Spleen (tissue), 11 donors: ENCODE measurements at regions not wholly inside any gene's neighbourhood (a gene's known extent, or its start where the extent isn't known, plus 50 kb on each side); places are given as distances from the start of the nearest gene placed in this dataset.

Experiments used
- DNase-seq: peaks from one replicate; pipeline ENCODE4 v3.0.0-alpha.2; 2020
- H3K27ac ChIP-seq, 8 donors: fragments of 200-600 bp; sonication (generic) in 7 of 8; 1 replicate in 4 of 8; 2 replicates in 4 of 8; pipeline versions ENCODE4 v1.5.0 to v1.8.0; 2016 to 2021; ENCODE audit warnings: inconsistent platforms in 4 of 8, mild to moderate bottlenecking in 4 of 8, moderate library complexity in 1 of 8
- H3K27me3 ChIP-seq, 7 donors: fragments of 200-600 bp; sonication (generic) in 6 of 7; replicated peaks in 1 of 7; 1 replicate in 4 of 7; 2 replicates in 3 of 7; pipeline versions ENCODE4 v1.5.0 to v1.8.0; 2016 to 2021; ENCODE audit warnings: inconsistent platforms in 3 of 7, mild to moderate bottlenecking in 1 of 7
- H3K36me3 ChIP-seq, 6 donors: fragments of 200-600 bp; sonication (generic) in 5 of 6; 1 replicate in 4 of 6; 2 replicates in 2 of 6; pipeline versions ENCODE4 v1.5.0 to v1.8.0; 2016 to 2021; ENCODE audit warnings: inconsistent platforms in 2 of 6
- H3K4me1 ChIP-seq, 6 donors: fragments of 200-600 bp; sonication (generic) in 5 of 6; 1 replicate in 3 of 6; 2 replicates in 3 of 6; pipeline versions ENCODE4 v1.5.0 to v1.8.0; 2016 to 2021; ENCODE audit warnings: inconsistent platforms in 3 of 6
- H3K4me3 ChIP-seq, 8 donors: fragments of 200-600 bp; sonication (generic) in 7 of 8; 1 replicate in 4 of 8; 2 replicates in 4 of 8; pipeline versions ENCODE4 v1.5.0 to v1.8.0; 2016 to 2021; ENCODE audit warnings: inconsistent platforms in 4 of 8, mild to moderate bottlenecking in 4 of 8, moderate library complexity in 2 of 8
- H3K9me3 ChIP-seq, 8 donors: fragments of 200-600 bp; sonication (generic) in 7 of 8; 1 replicate in 4 of 8; 2 replicates in 4 of 8; pipeline versions ENCODE4 v1.5.0 to v1.8.0; 2016 to 2021; ENCODE audit warnings: inconsistent platforms in 4 of 8
- POLR2A ChIP-seq, 3 donors: fragments of 450-650 bp; IDR thresholded peaks; one replicate each; pipeline ENCODE4 v1.5.1; 2017; ENCODE audit warnings: antibody characterized with exemption in 3 of 3, mild to moderate bottlenecking in 1 of 3
- POLR2AphosphoS5 ChIP-seq, 3 donors: sonication (generic); formaldehyde crosslinking; IDR thresholded peaks; one replicate each; pipeline ENCODE4 v1.5.1; 2017; ENCODE audit warnings: antibody characterized with exemption in 3 of 3
- WGBS, 5 donors: extraction: QIAGEN DNeasy Blood & Tissue Kit in 3 of 5; methylation state at CpG; one replicate each; pipeline versions ENCODE4 v1.1.5 to v1.1.7; 2013 to 2018; 5-methylcytosine and 5-hydroxymethylcytosine counted together
- intact Hi-C: fragments of 100-400 bp; cut with DNase I; formaldehyde crosslinking; loops from one replicate; pipeline ENCODE4 v1.15.0; 2023; ENCODE audit warnings: low total_unique reads
- TF ChIP-seq, protein P1 (sequence below), 11 experiments: fragments of 200-600 bp in 7 of 11; fragments of 450-650 bp in 4 of 11; sonication (generic) in 4 of 11; IDR thresholded peaks in 8 of 11; conservative IDR thresholded peaks in 3 of 11; 1 replicate in 7 of 11; 2 replicates in 4 of 11; pipeline versions ENCODE4 v1.4.0 to v1.8.0; 2016 to 2021; ENCODE audit warnings: antibody characterized with exemption in 11 of 11, inconsistent platforms in 4 of 11, mild to moderate bottlenecking in 1 of 11
- donor health status: healthy with polysubstance abuse.
- donor health status: DM: no; HTN: no; CAD: no; lungs with moderate emphysema.
- donor health status: DM: no; HTN: no; CAD: no.
- donor health status: Bipolar disorder and iron deficiency.
- donor health status: healthy.
- donor health status: DM: no; HTN: no; CAD: no.
- donor health status: DM: yes; HTN: yes; CAD: no.

DNA sequence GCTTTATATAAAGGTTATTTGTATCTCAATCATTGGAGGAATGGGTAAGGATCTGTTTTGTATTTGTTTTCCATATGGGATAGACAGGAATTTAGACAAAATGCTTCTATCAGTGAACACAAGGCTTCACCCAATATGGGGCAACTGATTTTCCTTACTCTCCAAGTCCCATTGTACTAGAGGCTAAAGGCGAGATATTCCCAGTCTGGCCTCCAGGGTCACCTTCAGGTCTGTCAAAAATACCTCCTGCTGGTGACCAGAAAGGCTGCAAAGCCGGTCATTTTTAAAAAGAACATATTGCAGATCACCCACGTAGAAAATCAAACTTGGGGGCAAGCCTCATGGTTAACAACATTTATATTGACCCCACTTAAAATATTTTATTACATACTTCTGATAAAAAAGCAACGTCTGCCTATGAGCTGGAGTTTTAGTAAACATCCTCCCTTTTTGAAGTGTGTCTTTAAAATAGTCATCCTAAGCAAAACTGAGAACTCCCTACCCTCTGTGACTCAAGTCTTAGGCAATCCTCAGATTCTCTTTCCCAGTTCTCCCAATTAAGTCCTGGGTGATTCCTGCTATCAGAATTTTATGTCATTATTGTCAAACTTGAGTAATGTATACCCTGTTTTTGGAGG lies 276.6 kb downstream of the MREG start:
- intact Hi-C loops: no loop called here
- Histone ChIP-seq H3K9me3 (no peaks in the 10 kb centered on the region), H3K27me3 (no peaks in the 10 kb centered on the region), H3K27ac (no peak overlapping the region), H3K4me3 (no peak overlapping the region), H3K36me3 (no peaks in the 10 kb centered on the region), H3K4me1 (peaks cover 0 to 6% (median 0%) of the 10 kb centered on the region in 6 donors)
- DNase-seq: no peak
- TF ChIP-seq POLR2A (IDR thresholded peaks at IDR 0.05) (no peak), POLR2AphosphoS5 (IDR thresholded peaks at IDR 0.05) (no peak)
- TF ChIP-seq, protein P1, sequence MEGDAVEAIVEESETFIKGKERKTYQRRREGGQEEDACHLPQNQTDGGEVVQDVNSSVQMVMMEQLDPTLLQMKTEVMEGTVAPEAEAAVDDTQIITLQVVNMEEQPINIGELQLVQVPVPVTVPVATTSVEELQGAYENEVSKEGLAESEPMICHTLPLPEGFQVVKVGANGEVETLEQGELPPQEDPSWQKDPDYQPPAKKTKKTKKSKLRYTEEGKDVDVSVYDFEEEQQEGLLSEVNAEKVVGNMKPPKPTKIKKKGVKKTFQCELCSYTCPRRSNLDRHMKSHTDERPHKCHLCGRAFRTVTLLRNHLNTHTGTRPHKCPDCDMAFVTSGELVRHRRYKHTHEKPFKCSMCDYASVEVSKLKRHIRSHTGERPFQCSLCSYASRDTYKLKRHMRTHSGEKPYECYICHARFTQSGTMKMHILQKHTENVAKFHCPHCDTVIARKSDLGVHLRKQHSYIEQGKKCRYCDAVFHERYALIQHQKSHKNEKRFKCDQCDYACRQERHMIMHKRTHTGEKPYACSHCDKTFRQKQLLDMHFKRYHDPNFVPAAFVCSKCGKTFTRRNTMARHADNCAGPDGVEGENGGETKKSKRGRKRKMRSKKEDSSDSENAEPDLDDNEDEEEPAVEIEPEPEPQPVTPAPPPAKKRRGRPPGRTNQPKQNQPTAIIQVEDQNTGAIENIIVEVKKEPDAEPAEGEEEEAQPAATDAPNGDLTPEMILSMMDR (IDR thresholded peaks at IDR 0.05 in 8 of 11, conservative IDR thresholded peaks at IDR 0.05 in 3 of 11): no peak
- 63 to 75% (median 73%) methylated on average over 4 of the region's 4 CpGs for WGBS, 5 donors

DNA sequence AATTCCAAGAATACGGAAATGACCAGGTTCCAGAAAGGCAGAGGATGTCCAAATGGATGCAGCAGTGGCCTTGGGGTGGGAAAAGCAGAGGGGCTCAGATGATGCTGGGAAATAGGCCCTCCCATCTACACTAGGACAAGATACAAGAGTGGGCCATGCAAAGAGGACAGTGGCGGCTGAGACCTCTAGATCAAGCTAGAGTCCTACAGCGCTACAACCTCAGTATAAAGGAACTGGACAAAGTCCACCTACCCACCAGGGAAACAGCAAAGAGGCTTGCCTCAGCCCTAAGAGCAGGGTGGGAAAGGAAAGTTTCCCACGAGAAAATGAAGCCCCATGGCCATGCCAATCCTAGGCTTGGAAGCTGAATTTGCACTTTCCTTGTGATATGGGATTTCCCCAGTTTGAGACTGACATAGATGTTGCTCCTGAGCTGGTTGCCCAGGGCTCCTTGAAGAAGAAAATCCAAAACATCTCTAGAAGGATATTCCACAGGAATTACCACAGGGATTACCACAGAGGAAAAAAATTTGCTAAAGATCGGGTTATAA lies 282.2 kb downstream of the MREG start:
- H3K4me3 ChIP-seq: no peak overlapping the region
- H3K36me3 ChIP-seq: no peaks in the 10 kb centered on the region
- no peaks in the 10 kb centered on the region for H3K27me3 ChIP-seq
- intact Hi-C loops: no loop called here
- no peaks in the 10 kb centered on the region for H3K9me3 ChIP-seq
- WGBS, 5 donors: 86 to 93% (median 92%) methylated on average over 5 of the region's 5 CpGs
- H3K4me1 ChIP-seq: peaks cover 0 to 19% (median 6%) of the 10 kb centered on the region in 6 donors
- H3K27ac ChIP-seq: no peak overlapping the region
- no peak for DNase-seq
- TF ChIP-seq, protein P1 (IDR thresholded peaks at IDR 0.05 in 8 of 11, conservative IDR thresholded peaks at IDR 0.05 in 3 of 11): no peak
- no peak for TF ChIP-seq POLR2AphosphoS5 (IDR thresholded peaks at IDR 0.05)
- TF ChIP-seq POLR2A (IDR thresholded peaks at IDR 0.05): no peak

DNA sequence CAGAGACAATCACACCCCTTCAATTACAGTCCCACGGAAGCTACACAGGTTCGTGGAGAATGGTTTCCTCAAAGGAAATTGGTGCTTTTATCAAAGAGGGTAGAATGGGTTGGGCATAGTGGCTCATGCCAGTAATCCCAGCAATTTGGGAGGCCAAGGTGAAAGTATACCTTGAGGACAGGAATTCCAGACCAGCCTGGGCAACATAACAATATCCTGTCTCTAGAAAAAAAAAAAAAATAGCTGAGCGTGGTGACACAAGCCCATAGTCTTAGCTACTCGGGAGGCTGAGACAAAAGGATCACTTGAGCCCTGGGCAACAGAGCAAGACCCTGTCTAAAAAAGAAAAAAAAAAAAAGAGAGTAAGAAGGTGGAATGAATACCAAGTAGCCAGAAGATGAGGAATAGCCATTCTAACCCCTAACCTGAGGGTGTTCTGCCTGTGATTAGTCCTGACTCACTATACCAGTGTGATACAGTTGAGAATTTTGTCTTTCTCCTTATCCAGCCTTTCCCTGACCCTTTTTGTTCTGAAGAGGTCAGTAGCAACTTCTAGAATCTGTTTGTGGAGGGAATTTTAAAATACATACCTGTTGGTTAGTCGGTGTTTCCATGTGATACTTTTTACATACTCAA lies 283.2 kb downstream of the MREG start:
- no peaks in the 10 kb centered on the region for H3K9me3 ChIP-seq
- no peaks in the 10 kb centered on the region for H3K27me3 ChIP-seq
- WGBS, 5 donors: 69 to 83% (median 74%) methylated on average over 5 of the region's 5 CpGs
- no peaks in the 10 kb centered on the region for H3K36me3 ChIP-seq
- no peak for DNase-seq
- H3K4me1 ChIP-seq: peaks cover 0 to 19% (median 6%) of the 10 kb centered on the region in 6 donors
- intact Hi-C loops: no loop called here
- no peak overlapping the region for H3K27ac ChIP-seq
- no peak overlapping the region for H3K4me3 ChIP-seq
- TF ChIP-seq POLR2A (IDR thresholded peaks at IDR 0.05) (no peak), POLR2AphosphoS5 (IDR thresholded peaks at IDR 0.05) (no peak)
- TF ChIP-seq, protein P1 (IDR thresholded peaks at IDR 0.05 in 8 of 11, conservative IDR thresholded peaks at IDR 0.05 in 3 of 11): no peak

DNA sequence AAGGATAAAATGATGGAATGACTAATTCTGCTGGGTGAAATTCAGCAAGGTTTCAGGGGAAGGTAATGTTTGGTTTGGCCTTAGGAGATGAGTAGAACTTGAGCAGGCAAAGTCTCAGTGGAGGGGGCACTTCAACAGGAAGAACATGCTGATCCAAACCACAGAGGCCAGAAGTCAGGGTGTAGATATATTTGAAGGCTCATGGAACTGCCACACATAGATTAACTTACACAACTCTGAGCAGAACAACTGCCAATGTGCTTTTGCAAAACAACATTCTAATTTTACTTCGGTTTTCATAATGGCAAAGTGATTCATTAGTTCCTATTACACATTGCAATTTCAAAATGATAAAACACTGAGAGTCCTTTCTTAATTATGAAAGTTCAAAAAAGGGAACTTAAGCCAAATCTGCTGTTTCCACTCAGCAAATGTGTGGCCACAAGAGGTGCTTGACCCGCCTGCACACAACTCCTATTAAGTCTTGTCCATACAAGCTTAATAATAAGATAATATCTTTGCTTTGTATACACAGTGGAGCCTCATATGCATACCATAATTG lies 284.8 kb downstream of the MREG start:
- TF ChIP-seq, protein P1 (IDR thresholded peaks at IDR 0.05 in 8 of 11, conservative IDR thresholded peaks at IDR 0.05 in 3 of 11): no peak
- H3K4me1 ChIP-seq: peaks cover 0 to 19% (median 6%) of the 10 kb centered on the region in 6 donors
- 14 to 35% (median 23%) methylated on average over 2 of the region's 2 CpGs for WGBS, 5 donors
- peak overlapping the region in 3 of 8 donors; percentile 3 to 18 (median 10) for H3K27ac ChIP-seq
- H3K27me3 ChIP-seq: no peaks in the 10 kb centered on the region
- intact Hi-C loops: no loop called here
- H3K4me3 ChIP-seq: no peak overlapping the region
- H3K36me3 ChIP-seq: no peaks in the 10 kb centered on the region
- no peak for DNase-seq
- no peaks in the 10 kb centered on the region for H3K9me3 ChIP-seq
